RWPE2 (cell line): ENCODE measurements at regions not wholly inside any gene's neighbourhood (a gene's known extent, or its start where the extent isn't known, plus 50 kb on each side); places are given as distances from the start of the nearest gene placed in this dataset.
"Not testable (repeated sequence)": the region's sequence is repeated elsewhere in the genome, so short reads cannot be mapped to it uniquely, and the experiment has no call there.

Experiments
- ATAC-seq: fragments of 200-7000 bp; cut with Tn5 transposase; 3 replicates; pipeline ENCODE4 v1.9.1; 2021; ENCODE audit warnings: low read depth
- DNase-seq: peaks from one replicate; pipeline ENCODE4 v3.0.0-alpha.2; 2020; ENCODE audit warnings: low spot score
- H3K27ac ChIP-seq: fragments of 450-650 bp; 2 replicates; pipeline ENCODE4 v1.5.1; 2017; ENCODE audit warnings: mild to moderate bottlenecking; ENCODE audit not compliant: poor library complexity, severe bottlenecking
- H3K27me3 ChIP-seq: fragments of 250-450 bp; sonication (Bioruptor Pico); 2 replicates; pipeline ENCODE4 v1.5.1; 2021; ENCODE audit warnings: mild to moderate bottlenecking, moderate library complexity; ENCODE audit not compliant: insufficient read depth, poor library complexity, severe bottlenecking
- H3K36me3 ChIP-seq: fragments of 250-450 bp; sonication (Bioruptor Pico); 2 replicates; pipeline ENCODE4 v1.5.1; 2020; ENCODE audit warnings: low read depth, mild to moderate bottlenecking, moderate library complexity
- H3K4me1 ChIP-seq: fragments of 250-450 bp; sonication (Bioruptor Pico); 2 replicates; pipeline ENCODE4 v1.5.1; 2021; ENCODE audit warnings: mild to moderate bottlenecking, moderate library complexity; ENCODE audit not compliant: insufficient read depth, poor library complexity, severe bottlenecking
- H3K4me3 ChIP-seq: fragments of 250-450 bp; sonication (Bioruptor Pico); 2 replicates; pipeline ENCODE4 v1.5.1; 2021; ENCODE audit warnings: mild to moderate bottlenecking, moderate library complexity; ENCODE audit not compliant: severe bottlenecking
- H3K9me3 ChIP-seq: fragments of 250-450 bp; sonication (Bioruptor Pico); 2 replicates; pipeline ENCODE4 v1.5.1; 2021; ENCODE audit warnings: mild to moderate bottlenecking, moderate library complexity; ENCODE audit not compliant: severe bottlenecking
- TF ChIP-seq, protein P1 (sequence below): fragments of 450-650 bp; IDR thresholded peaks from one replicate; pipeline ENCODE4 v1.5.1; 2017; ENCODE audit warnings: mild to moderate bottlenecking, moderate library complexity; ENCODE audit not compliant: poor library complexity, severe bottlenecking

DNA sequence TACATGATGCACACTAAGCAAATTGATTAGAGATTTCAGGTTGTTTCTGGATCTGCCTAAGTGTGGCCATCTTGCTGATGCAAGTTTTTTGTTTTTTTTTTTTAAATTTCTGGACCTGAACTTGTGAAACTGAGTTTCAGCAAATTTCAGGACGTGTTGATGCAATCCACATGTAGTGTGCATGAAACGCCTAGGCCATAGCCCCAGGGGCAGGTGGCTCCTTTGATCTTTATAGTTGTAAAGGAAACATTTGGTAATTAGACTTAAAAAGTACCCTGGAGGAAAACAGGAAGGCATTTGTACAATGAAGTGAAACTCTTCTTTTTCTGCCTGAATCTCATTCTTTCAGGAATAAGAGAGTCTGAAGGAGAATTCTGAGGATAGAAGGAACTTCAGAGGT lies 162.2 kb upstream of the LHX8 start:
- Histone ChIP-seq H3K27me3 (peaks cover 3% of the 10 kb centered on the region), H3K9me3 (no peaks in the 10 kb centered on the region), H3K27ac (no peak overlapping the region), H3K4me1 (no peaks in the 10 kb centered on the region), H3K4me3 (no peak overlapping the region), H3K36me3 (no peaks in the 10 kb centered on the region)
- TF ChIP-seq, protein P1, sequence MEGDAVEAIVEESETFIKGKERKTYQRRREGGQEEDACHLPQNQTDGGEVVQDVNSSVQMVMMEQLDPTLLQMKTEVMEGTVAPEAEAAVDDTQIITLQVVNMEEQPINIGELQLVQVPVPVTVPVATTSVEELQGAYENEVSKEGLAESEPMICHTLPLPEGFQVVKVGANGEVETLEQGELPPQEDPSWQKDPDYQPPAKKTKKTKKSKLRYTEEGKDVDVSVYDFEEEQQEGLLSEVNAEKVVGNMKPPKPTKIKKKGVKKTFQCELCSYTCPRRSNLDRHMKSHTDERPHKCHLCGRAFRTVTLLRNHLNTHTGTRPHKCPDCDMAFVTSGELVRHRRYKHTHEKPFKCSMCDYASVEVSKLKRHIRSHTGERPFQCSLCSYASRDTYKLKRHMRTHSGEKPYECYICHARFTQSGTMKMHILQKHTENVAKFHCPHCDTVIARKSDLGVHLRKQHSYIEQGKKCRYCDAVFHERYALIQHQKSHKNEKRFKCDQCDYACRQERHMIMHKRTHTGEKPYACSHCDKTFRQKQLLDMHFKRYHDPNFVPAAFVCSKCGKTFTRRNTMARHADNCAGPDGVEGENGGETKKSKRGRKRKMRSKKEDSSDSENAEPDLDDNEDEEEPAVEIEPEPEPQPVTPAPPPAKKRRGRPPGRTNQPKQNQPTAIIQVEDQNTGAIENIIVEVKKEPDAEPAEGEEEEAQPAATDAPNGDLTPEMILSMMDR, result no peak
- DNase-seq, result no peak
- ATAC-seq, result no peak

DNA sequence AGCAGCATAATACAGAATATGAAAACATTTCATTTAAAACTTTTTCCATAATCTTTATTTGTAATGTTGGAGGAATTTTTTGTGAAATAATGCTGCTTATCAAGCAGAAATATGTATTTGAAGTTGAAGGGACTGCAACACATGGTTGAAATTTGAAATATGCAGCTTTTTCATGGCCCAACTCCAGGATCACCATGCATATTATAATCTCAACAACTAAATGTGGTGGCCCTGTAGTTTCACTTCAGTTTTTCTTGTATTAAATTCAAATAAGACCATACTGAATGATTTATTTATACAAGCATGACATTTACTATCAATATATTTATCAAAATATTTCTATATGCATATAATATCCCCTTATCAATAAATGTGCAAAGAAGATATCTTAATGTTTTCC lies 157.7 kb upstream of the LHX8 start:
- ATAC-seq (no peak), DNase-seq (no peak)
- Histone ChIP-seq H3K4me3 (no peak overlapping the region), H3K27me3 (no peaks in the 10 kb centered on the region), H3K4me1 (no peaks in the 10 kb centered on the region), H3K9me3 (no peaks in the 10 kb centered on the region), H3K36me3 (no peaks in the 10 kb centered on the region), H3K27ac (no peak overlapping the region)
- TF ChIP-seq, protein P1, result no peak

DNA sequence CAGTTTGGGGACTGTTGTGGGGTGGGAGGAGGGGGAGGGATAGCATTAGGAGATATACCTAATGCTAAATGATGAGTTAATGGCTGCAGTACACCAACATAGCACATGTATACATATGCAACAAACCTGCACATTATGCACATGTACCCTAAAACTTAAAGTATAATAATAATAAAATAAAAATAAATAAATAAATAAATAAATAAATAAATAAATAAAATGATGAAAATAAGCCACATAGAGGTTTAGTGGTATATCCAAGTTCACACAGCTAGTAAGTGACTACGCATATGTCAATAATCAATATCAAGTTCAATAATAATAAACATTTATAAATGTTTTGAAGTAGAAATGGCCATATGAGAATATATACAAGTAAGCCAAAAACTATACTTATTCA lies 141.7 kb upstream of the LHX8 start:
- H3K36me3 ChIP-seq, ATAC-seq, H3K4me1 ChIP-seq, H3K27ac ChIP-seq, H3K4me3 ChIP-seq, DNase-seq, H3K9me3 ChIP-seq, H3K27me3 ChIP-seq: not testable (repeated sequence)

DNA sequence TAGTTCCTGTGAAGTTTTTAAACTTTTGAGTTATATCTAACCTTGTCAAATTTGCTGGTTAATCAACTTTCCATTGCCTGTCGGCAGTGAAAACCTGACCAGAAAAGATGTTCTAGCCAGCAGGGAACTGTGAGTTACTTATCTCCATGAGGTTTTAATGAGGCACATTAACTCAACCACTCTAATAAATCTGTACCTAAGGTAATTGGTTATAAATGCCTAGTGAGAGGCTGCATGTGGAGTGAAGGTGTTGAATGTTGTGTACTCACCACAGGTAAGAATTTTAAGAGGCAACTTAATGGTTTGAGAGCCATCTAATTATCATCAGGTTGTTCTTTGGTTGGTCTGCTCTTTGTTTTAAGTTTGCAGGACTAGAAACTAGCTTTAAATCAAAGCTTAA lies 138.4 kb upstream of the LHX8 start:
- H3K27me3 ChIP-seq, result no peaks in the 10 kb centered on the region

DNA sequence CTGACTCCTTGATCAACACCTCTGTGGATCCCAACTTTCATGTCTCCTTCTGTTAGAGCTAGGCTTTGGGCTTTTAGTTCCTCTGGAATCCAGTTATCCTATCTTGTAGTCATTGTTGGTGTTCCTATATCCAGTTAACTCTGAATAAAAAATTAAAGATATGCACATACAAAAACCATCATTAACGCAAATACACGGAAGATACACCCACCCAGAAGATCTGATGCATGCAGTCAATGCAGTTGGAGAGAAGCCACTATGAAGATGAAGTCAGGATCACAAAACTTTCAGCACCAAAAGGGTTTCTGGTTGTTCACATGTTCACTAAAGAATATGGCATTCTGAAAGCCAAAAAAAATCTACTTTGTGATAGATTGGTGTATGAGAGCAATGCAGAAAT lies 123.6 kb upstream of the LHX8 start:
- TF ChIP-seq, protein P1, result no peak
- H3K27ac ChIP-seq, result no peak overlapping the region
- DNase-seq, result no peak

More for the DNA sequence above, 138.4 kb upstream of the LHX8 start:
- TF ChIP-seq, protein P1, result no peak
- DNase-seq, result no peak
- Histone ChIP-seq H3K36me3 (no peaks in the 10 kb centered on the region), H3K4me1 (no peaks in the 10 kb centered on the region), H3K27ac (no peak overlapping the region), H3K4me3 (no peak overlapping the region), H3K9me3 (no peaks in the 10 kb centered on the region)
- no peak for ATAC-seq

DNA sequence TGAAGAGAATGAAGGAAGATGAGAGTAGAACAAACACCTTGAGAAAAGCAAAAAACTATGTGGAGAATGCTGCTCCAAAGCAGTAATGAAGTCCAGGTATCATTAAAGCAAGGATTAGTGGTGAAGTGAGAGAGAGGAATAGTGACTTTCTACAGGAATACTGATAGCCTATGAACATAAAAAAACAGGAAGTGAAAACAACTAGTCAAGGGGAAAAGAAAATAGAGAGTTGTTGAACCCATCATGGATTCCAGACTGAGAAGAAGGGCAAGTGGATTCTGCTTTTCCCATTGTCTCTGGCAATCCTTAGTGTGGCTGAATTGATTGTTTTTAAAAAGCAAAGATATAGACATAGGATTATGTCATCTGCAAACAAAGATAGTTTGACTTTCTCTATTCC lies 119.9 kb upstream of the LHX8 start:
- H3K27ac ChIP-seq, result no peak overlapping the region
- H3K9me3 ChIP-seq, result no peaks in the 10 kb centered on the region
- TF ChIP-seq, protein P1, result no peak
- ATAC-seq (no peak), DNase-seq (no peak)
- no peaks in the 10 kb centered on the region for H3K4me1 ChIP-seq
- peaks cover 3% of the 10 kb centered on the region for H3K27me3 ChIP-seq
- H3K4me3 ChIP-seq, result no peak overlapping the region
- H3K36me3 ChIP-seq, result no peaks in the 10 kb centered on the region

More for the DNA sequence above, 123.6 kb upstream of the LHX8 start:
- Histone ChIP-seq H3K36me3 (no peaks in the 10 kb centered on the region), H3K9me3 (no peaks in the 10 kb centered on the region), H3K27me3 (no peaks in the 10 kb centered on the region), H3K4me1 (no peaks in the 10 kb centered on the region), H3K4me3 (no peak overlapping the region)
- ATAC-seq, result no peak
